Activated T-cell treated with anti-CD3 and anti-CD28 coated beads, Interleukin-2, amount 50 U/mL, for 72 hours (primary cell): ENCODE measurements at regions not wholly inside any gene's neighbourhood (a gene's known extent, or its start where the extent isn't known, plus 50 kb on each side); places are given as distances from the start of the nearest gene placed in this dataset.
A peak's percentile ranks its signal among the peaks of the same experiment; 100 is the strongest.
"Not testable (repeated sequence)": the region's sequence is repeated elsewhere in the genome, so short reads cannot be mapped to it uniquely, and the experiment has no call there.

ENCODE experiments used
- ATAC-seq, 2 donors: fragments of 150-1000 bp; cut with Tn5 transposase; replicated peaks in 1 of 2; 2 replicates each; pipeline ENCODE4 v1.10.0; 2021; ENCODE audit warnings: moderate library complexity in 2 of 2, mild to moderate bottlenecking in 1 of 2
- DNase-seq, 2 donors: peaks; one replicate each; pipeline ENCODE4 v3.0.0; 2021 to 2022; ENCODE audit warnings: mixed read lengths in 1 of 2
- H3K27ac Mint-ChIP-seq: one replicate; pipeline ENCODE4 v1.8.0; 2022; ENCODE audit warnings: mild to moderate bottlenecking, moderate library complexity, mixed read lengths
- H3K27me3 Mint-ChIP-seq: one replicate; pipeline ENCODE4 v1.8.0; 2022; ENCODE audit warnings: low read depth, mixed read lengths
- H3K36me3 Mint-ChIP-seq, 2 donors: one replicate each; pipeline ENCODE4 v1.8.0; 2022; ENCODE audit warnings: mixed read lengths in 2 of 2, mild to moderate bottlenecking in 1 of 2; ENCODE audit not compliant: insufficient read depth in 2 of 2
- H3K4me1 Mint-ChIP-seq: one replicate; pipeline ENCODE4 v1.8.0; 2022; ENCODE audit warnings: low read depth, mixed read lengths
- H3K4me3 Mint-ChIP-seq, 2 donors: one replicate each; pipeline ENCODE4 v1.8.0; 2022; ENCODE audit warnings: mild to moderate bottlenecking in 2 of 2, mixed read lengths in 2 of 2, moderate library complexity in 2 of 2
- H3K9me3 Mint-ChIP-seq, 2 donors: one replicate each; pipeline ENCODE4 v1.8.0; 2022; ENCODE audit warnings: mixed read lengths in 2 of 2

DNA sequence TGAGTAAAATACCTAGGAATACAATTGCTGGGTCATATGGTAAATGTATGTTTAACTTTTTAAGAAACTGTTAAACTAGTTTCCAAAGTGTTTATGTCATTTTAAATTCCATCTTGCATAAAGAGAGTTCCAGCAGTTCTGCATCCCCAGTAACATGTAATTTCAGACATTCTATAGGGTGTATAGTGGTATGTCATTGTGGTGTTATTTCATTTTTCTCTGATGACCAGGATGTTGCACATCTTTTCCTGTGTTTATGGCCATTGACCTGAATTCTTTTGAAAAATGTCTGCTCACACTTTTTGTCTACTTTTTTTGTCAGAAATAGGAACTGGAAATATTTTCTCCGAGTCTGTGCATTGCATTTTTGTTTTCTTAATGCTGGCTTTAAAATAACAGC, 128.9 kb downstream of the TMEM200A start:
- peaks cover 2 to 3% of the 10 kb centered on the region in 2 donors for H3K9me3 Mint-ChIP-seq
- ATAC-seq (no peak), DNase-seq (no peak)
- H3K36me3 Mint-ChIP-seq = peaks cover 0 to 4% of the 10 kb centered on the region in 2 donors
- no peak overlapping the region for H3K4me3 Mint-ChIP-seq
- H3K4me1 Mint-ChIP-seq = no peaks in the 10 kb centered on the region
- H3K27me3 Mint-ChIP-seq = no peaks in the 10 kb centered on the region
- H3K27ac Mint-ChIP-seq = no peak overlapping the region

DNA sequence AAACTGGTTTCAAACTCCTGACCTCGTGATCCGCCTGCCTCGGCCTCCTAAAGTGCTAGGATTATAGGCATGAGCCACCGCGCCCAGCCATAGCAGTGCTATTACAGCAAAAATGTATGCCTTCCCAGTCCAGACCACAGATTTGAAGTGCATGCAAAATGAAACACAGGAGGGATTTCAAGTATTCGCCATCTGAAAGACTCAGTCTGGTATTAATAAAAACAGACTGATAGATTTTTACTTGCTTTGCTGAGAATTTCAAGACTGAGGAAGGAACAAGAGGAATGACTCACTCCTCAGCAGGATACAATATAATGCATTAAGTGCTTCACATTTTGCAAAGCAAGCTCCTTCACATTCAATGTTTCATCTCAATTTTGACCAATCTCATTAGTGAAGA, 134.9 kb downstream of the TMEM200A start:
- ATAC-seq (no peak), DNase-seq (no peak)
- no peaks in the 10 kb centered on the region for H3K36me3 Mint-ChIP-seq
- H3K4me1 Mint-ChIP-seq = peaks cover 15% of the 10 kb centered on the region
- H3K27me3 Mint-ChIP-seq = no peaks in the 10 kb centered on the region
- no peak overlapping the region for H3K4me3 Mint-ChIP-seq
- H3K27ac Mint-ChIP-seq = no peak overlapping the region
- no peaks in the 10 kb centered on the region for H3K9me3 Mint-ChIP-seq

GRCh38 chr6:130503146-130503545, 137.3 kb downstream of the TMEM200A start:
- Mint-ChIP-seq H3K9me3 (no peaks in the 10 kb centered on the region), H3K36me3 (no peaks in the 10 kb centered on the region), H3K4me1 (peaks cover 23% of the 10 kb centered on the region), H3K27me3 (no peaks in the 10 kb centered on the region), H3K27ac (no peak overlapping the region), H3K4me3 (no peak overlapping the region)
- ATAC-seq (peak; percentile 44 to 57), DNase-seq (no peak)

GRCh38 chr6:130505808-130506598, 140.2 kb downstream of the TMEM200A start:
- Mint-ChIP-seq H3K4me1 (peaks cover 23% of the 10 kb centered on the region), H3K27me3 (no peaks in the 10 kb centered on the region), H3K36me3 (peaks cover 0 to 2% of the 10 kb centered on the region in 2 donors), H3K4me3 (no peak overlapping the region), H3K27ac (no peak overlapping the region), H3K9me3 (no peaks in the 10 kb centered on the region)
- ATAC-seq (no peak), DNase-seq (no peak)

- not testable (repeated sequence) for DNase-seq, H3K36me3 Mint-ChIP-seq, ATAC-seq, H3K27me3 Mint-ChIP-seq, H3K9me3 Mint-ChIP-seq
- Mint-ChIP-seq H3K4me3 (peak overlapping the region; percentile 26 to 45), H3K4me1 (peaks cover 18% of the 10 kb centered on the region), H3K27ac (peak overlapping the region; percentile 70)
Observed at GRCh38 chr6:130507005-130507665, 141.3 kb downstream of the TMEM200A start.

GRCh38 chr6:130507666-130508028, 141.8 kb downstream of the TMEM200A start:
- ATAC-seq (no peak), DNase-seq (no peak)
- H3K27me3 Mint-ChIP-seq = no peaks in the 10 kb centered on the region
- H3K27ac Mint-ChIP-seq = peak overlapping the region; percentile 70
- no peaks in the 10 kb centered on the region for H3K9me3 Mint-ChIP-seq
- H3K36me3 Mint-ChIP-seq = peaks cover 0 to 4% of the 10 kb centered on the region in 2 donors
- H3K4me1 Mint-ChIP-seq = peaks cover 18% of the 10 kb centered on the region
- H3K4me3 Mint-ChIP-seq = peak overlapping the region; percentile 26 to 45

GRCh38 chr6:130513770-130514169, 148.0 kb downstream of the TMEM200A start:
- peaks cover 56% of the 10 kb centered on the region for H3K4me1 Mint-ChIP-seq
- H3K27ac Mint-ChIP-seq = peak overlapping the region; percentile 96
- H3K4me3 Mint-ChIP-seq = peak overlapping the region; percentile 23 to 72
- peaks cover 16 to 24% of the 10 kb centered on the region in 2 donors for H3K36me3 Mint-ChIP-seq
- ATAC-seq (peak; percentile 84 to 89), DNase-seq (peak; percentile 57 to 64)
- H3K9me3 Mint-ChIP-seq = peaks cover 8 to 10% of the 10 kb centered on the region in 2 donors
- H3K27me3 Mint-ChIP-seq = no peaks in the 10 kb centered on the region

DNA sequence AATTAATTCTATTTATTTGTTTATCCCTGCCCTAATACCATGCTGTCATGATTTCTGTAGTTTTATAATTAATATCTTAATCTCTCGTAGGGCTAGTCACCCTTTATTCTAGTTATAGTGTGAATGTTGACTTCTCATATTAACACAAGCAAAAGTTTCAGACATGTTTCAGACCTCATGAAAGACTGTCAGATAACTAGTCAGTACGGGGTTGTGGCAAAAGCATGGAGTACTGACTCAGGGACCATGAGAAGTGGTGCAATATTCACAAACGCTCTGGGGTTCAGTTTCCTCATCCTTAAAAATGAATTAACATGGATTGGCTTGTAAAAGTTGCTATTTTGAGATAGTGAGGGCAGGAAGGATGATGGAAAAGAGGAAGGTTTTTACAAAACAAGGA, 148.9 kb downstream of the TMEM200A start:
- DNase-seq (peak in 1 of 2 donors; percentile 12), ATAC-seq (peak in 1 of 2 donors; percentile 15)
- H3K4me3 Mint-ChIP-seq = peak overlapping the region in 1 of 2 donors; percentile 63
- H3K27ac Mint-ChIP-seq = peak overlapping the region; percentile 99
- no peaks in the 10 kb centered on the region for H3K27me3 Mint-ChIP-seq
- peaks cover 8 to 10% of the 10 kb centered on the region in 2 donors for H3K9me3 Mint-ChIP-seq
- H3K4me1 Mint-ChIP-seq = peaks cover 59% of the 10 kb centered on the region
- H3K36me3 Mint-ChIP-seq = peaks cover 16 to 24% of the 10 kb centered on the region in 2 donors

- no peaks in the 10 kb centered on the region for H3K27me3 Mint-ChIP-seq
- H3K4me1 Mint-ChIP-seq = peaks cover 59% of the 10 kb centered on the region
- no peak overlapping the region for H3K4me3 Mint-ChIP-seq
- ATAC-seq (no peak), DNase-seq (no peak)
- peaks cover 8 to 10% of the 10 kb centered on the region in 2 donors for H3K9me3 Mint-ChIP-seq
- H3K36me3 Mint-ChIP-seq = peaks cover 16 to 24% of the 10 kb centered on the region in 2 donors
- peak overlapping the region; percentile 99 for H3K27ac Mint-ChIP-seq
Observed at GRCh38 chr6:130515306-130515705, 149.5 kb downstream of the TMEM200A start.

- Mint-ChIP-seq H3K4me3 (peak overlapping the region in 1 of 2 donors; percentile 77), H3K27me3 (no peaks in the 10 kb centered on the region), H3K4me1 (peaks cover 66% of the 10 kb centered on the region), H3K36me3 (peaks cover 22 to 30% of the 10 kb centered on the region in 2 donors), H3K27ac (peak overlapping the region; percentile 71), H3K9me3 (peaks cover 13 to 15% of the 10 kb centered on the region in 2 donors)
- no peak for ATAC-seq
- DNase-seq = peak in 1 of 2 donors; percentile 12
Observed at GRCh38 chr6:130516604-130517003, 150.8 kb downstream of the TMEM200A start.

DNA sequence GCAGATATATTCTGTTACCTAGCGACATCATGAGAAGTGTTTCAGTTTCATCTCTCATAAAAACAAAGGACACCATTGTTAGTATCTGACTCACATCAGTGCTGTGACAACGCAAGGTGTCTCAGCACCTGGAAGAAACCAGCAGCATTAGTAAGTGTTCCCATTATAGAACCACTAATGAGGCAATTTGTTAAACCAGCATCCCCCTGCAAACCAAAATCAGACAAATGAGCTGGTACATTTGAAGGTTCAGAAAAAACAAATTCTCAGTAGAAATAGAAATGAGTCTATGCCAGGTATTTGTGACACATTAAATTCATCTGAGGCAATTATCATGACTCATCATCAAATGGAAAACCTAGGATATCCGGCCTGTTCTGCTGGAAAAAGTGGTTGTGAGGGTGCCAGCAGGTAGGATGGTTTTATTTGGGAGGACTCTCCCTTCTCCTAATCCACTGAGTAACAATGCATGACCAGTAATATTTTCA, 151.7 kb downstream of the TMEM200A start:
- peak; percentile 71 to 75 for ATAC-seq
- Mint-ChIP-seq H3K27ac (peak overlapping the region; percentile 71), H3K4me3 (peak overlapping the region in 1 of 2 donors; percentile 77), H3K4me1 (peaks cover 61% of the 10 kb centered on the region), H3K27me3 (no peaks in the 10 kb centered on the region), H3K36me3 (peaks cover 22 to 29% of the 10 kb centered on the region in 2 donors), H3K9me3 (peaks cover 13 to 15% of the 10 kb centered on the region in 2 donors)
- DNase-seq = peak in 1 of 2 donors; percentile 30

- no peaks in the 10 kb centered on the region for H3K27me3 Mint-ChIP-seq
- H3K36me3 Mint-ChIP-seq = peaks cover 22 to 29% of the 10 kb centered on the region in 2 donors
- H3K4me3 Mint-ChIP-seq = no peak overlapping the region
- ATAC-seq (no peak), DNase-seq (no peak)
- H3K4me1 Mint-ChIP-seq = peaks cover 54% of the 10 kb centered on the region
- no peak overlapping the region for H3K27ac Mint-ChIP-seq
- H3K9me3 Mint-ChIP-seq = peaks cover 14 to 15% of the 10 kb centered on the region in 2 donors
Observed at GRCh38 chr6:130518588-130518987, 152.8 kb downstream of the TMEM200A start.

- no peaks in the 10 kb centered on the region for H3K27me3 Mint-ChIP-seq
- H3K27ac Mint-ChIP-seq = no peak overlapping the region
- no peak overlapping the region for H3K4me3 Mint-ChIP-seq
- ATAC-seq (no peak), DNase-seq (no peak)
- H3K4me1 Mint-ChIP-seq = peaks cover 53% of the 10 kb centered on the region
- H3K9me3 Mint-ChIP-seq = peaks cover 9 to 10% of the 10 kb centered on the region in 2 donors
- peaks cover 14 to 21% of the 10 kb centered on the region in 2 donors for H3K36me3 Mint-ChIP-seq
Observed at GRCh38 chr6:130520221-130520620, 154.4 kb downstream of the TMEM200A start.
